Esophagus squamous epithelium (tissue), 5 donors: ENCODE measurements at regions not wholly inside any gene's neighbourhood (a gene's known extent, or its start where the extent isn't known, plus 50 kb on each side); places are given as distances from the start of the nearest gene placed in this dataset.
"Not testable (repeated sequence)": the region's sequence is repeated elsewhere in the genome, so short reads cannot be mapped to it uniquely, and the experiment has no call there.

Experiments
- DNase-seq: peaks from one replicate; lab custom pipeline; 2025; lab: John Stamatoyannopoulos, UW
- H3K27ac ChIP-seq, 4 donors: fragments of 200-600 bp; sonication (generic); one replicate each; pipeline ENCODE4 v1.5.1; 2016 to 2019; ENCODE audit warnings: mild to moderate bottlenecking in 1 of 4
- H3K27me3 ChIP-seq, 4 donors: fragments of 200-600 bp; sonication (generic); 1 replicate in 3 of 4; 2 replicates in 1 of 4; pipeline versions ENCODE4 v1.5.1 to v1.6.0; 2017 to 2021; ENCODE audit warnings: antibody characterized with exemption in 1 of 4
- H3K36me3 ChIP-seq, 3 donors: fragments of 200-600 bp; sonication (generic); one replicate each; pipeline ENCODE4 v1.5.1; 2016 to 2019
- H3K4me1 ChIP-seq, 3 donors: fragments of 200-600 bp; sonication (generic); one replicate each; pipeline ENCODE4 v1.5.1; 2017 to 2019
- H3K4me3 ChIP-seq, 4 donors: fragments of 200-600 bp; sonication (generic); 1 replicate in 3 of 4; 2 replicates in 1 of 4; pipeline ENCODE4 v1.5.1; 2016 to 2019; ENCODE audit warnings: mild to moderate bottlenecking in 2 of 4, moderate library complexity in 1 of 4
- H3K9me3 ChIP-seq, 3 donors: fragments of 200-600 bp; sonication (generic); one replicate each; pipeline ENCODE4 v1.5.1; 2016 to 2019
- CTCF ChIP-seq, 6 experiments: fragments of 450-650 bp in 4 of 6; fragments of 200-600 bp in 2 of 6; sonication (generic) in 2 of 6; IDR thresholded peaks; one replicate each; pipeline ENCODE4 v1.5.1; 2016 to 2019; ENCODE audit warnings: antibody characterized with exemption in 6 of 6, mild to moderate bottlenecking in 4 of 6, moderate library complexity in 4 of 6
- POLR2A ChIP-seq, 4 donors: fragments of 450-650 bp; IDR thresholded peaks; one replicate each; pipeline ENCODE4 v1.6.1; 2017; ENCODE audit warnings: antibody characterized with exemption in 4 of 4, mild to moderate bottlenecking in 4 of 4, moderate library complexity in 3 of 4
- WGBS, 2 donors: methylation state at CpG; one replicate each; pipeline ENCODE4 v1.1.5; 2018; 5-methylcytosine and 5-hydroxymethylcytosine counted together
- intact Hi-C: fragments of 100-400 bp; cut with DNase I; formaldehyde crosslinking; loops from one replicate; pipeline ENCODE4 v1.15.0; 2022
- donor health status: DM: yes; HTN: yes; CAD: no.

GRCh38 chr15:75114796-75115195 lies 86.9 kb upstream of the C15orf39 start:
- H3K4me3 ChIP-seq, result no peak overlapping the region
- no peak for TF ChIP-seq POLR2A (IDR thresholded peaks at IDR 0.05)
- no peak for TF ChIP-seq CTCF (IDR thresholded peaks at IDR 0.05)
- no peak for DNase-seq
- intact Hi-C loops, result no loop called here
- H3K4me1 ChIP-seq, result no peaks in the 10 kb centered on the region
- H3K27ac ChIP-seq, result no peak overlapping the region
- H3K36me3 ChIP-seq, result no peaks in the 10 kb centered on the region
- H3K27me3 ChIP-seq, result no peaks in the 10 kb centered on the region
- H3K9me3 ChIP-seq, result no peaks in the 10 kb centered on the region
- WGBS, 2 donors, result 90 to 96% methylated on average over 3 of the region's 3 CpGs

- H3K4me3 ChIP-seq, H3K36me3 ChIP-seq, H3K9me3 ChIP-seq, H3K27ac ChIP-seq, DNase-seq, H3K27me3 ChIP-seq, H3K4me1 ChIP-seq, intact Hi-C loops: not testable (repeated sequence)
- 83 to 94% methylated on average over 4 to 8 of the region's 8 CpGs for WGBS, 2 donors
Measured at GRCh38 chr15:75115411-75115913, 86.2 kb upstream of the C15orf39 start.

- H3K4me1 ChIP-seq, intact Hi-C loops, H3K27ac ChIP-seq, H3K36me3 ChIP-seq, H3K9me3 ChIP-seq, H3K27me3 ChIP-seq, DNase-seq, H3K4me3 ChIP-seq: not testable (repeated sequence)
- 76 to 94% methylated on average over 2 to 6 of the region's 31 CpGs for WGBS, 2 donors
Measured at GRCh38 chr15:75116143-75116542, 85.5 kb upstream of the C15orf39 start.

GRCh38 chr15:75117993-75118392 lies 83.7 kb upstream of the C15orf39 start:
- Histone ChIP-seq H3K4me3 (no peak overlapping the region), H3K36me3 (no peaks in the 10 kb centered on the region), H3K27ac (no peak overlapping the region), H3K27me3 (no peaks in the 10 kb centered on the region), H3K4me1 (no peaks in the 10 kb centered on the region), H3K9me3 (no peaks in the 10 kb centered on the region)
- DNase-seq, result no peak
- intact Hi-C loops, result no loop called here
- 91 to 94% methylated on average over 1 of the region's 1 CpG for WGBS, 2 donors
- TF ChIP-seq POLR2A (IDR thresholded peaks at IDR 0.05), result no peak

GRCh38 chr15:75119312-75119711 lies 82.4 kb upstream of the C15orf39 start:
- 94 to 95% methylated on average over 4 of the region's 4 CpGs for WGBS, 2 donors
- intact Hi-C loops, DNase-seq, H3K9me3 ChIP-seq, H3K27ac ChIP-seq, H3K4me1 ChIP-seq, H3K36me3 ChIP-seq, H3K4me3 ChIP-seq, H3K27me3 ChIP-seq: not testable (repeated sequence)

- no peaks in the 10 kb centered on the region for H3K36me3 ChIP-seq
- DNase-seq, result no peak
- intact Hi-C loops, result no loop called here
- H3K27ac ChIP-seq, result no peak overlapping the region
- no peaks in the 10 kb centered on the region for H3K27me3 ChIP-seq
- no peak overlapping the region for H3K4me3 ChIP-seq
- peaks cover 0 to 12% (median 0%) of the 10 kb centered on the region in 3 donors for H3K4me1 ChIP-seq
- TF ChIP-seq CTCF (IDR thresholded peaks at IDR 0.05) (no peak), POLR2A (IDR thresholded peaks at IDR 0.05) (no peak)
- H3K9me3 ChIP-seq, result no peaks in the 10 kb centered on the region
Measured at GRCh38 chr15:75121491-75121890, 80.2 kb upstream of the C15orf39 start.

- Histone ChIP-seq H3K36me3 (no peaks in the 10 kb centered on the region), H3K27me3 (no peaks in the 10 kb centered on the region), H3K4me3 (no peak overlapping the region), H3K9me3 (no peaks in the 10 kb centered on the region), H3K4me1 (peaks cover 0 to 12% (median 0%) of the 10 kb centered on the region in 3 donors), H3K27ac (no peak overlapping the region)
- DNase-seq, result no peak
- TF ChIP-seq CTCF (IDR thresholded peaks at IDR 0.05) (no peak), POLR2A (IDR thresholded peaks at IDR 0.05) (no peak)
- intact Hi-C loops, result no loop called here
- 65 to 71% methylated on average over 5 of the region's 5 CpGs for WGBS, 2 donors
Measured at GRCh38 chr15:75123395-75123794, 78.3 kb upstream of the C15orf39 start.

- H3K9me3 ChIP-seq, H3K27me3 ChIP-seq, intact Hi-C loops, H3K27ac ChIP-seq, H3K36me3 ChIP-seq, H3K4me3 ChIP-seq, DNase-seq: not testable (repeated sequence)
- 75 to 80% methylated on average over 2 to 3 of the region's 3 CpGs for WGBS, 2 donors
- peaks cover 0 to 12% (median 0%) of the 10 kb centered on the region in 3 donors for H3K4me1 ChIP-seq
Measured at GRCh38 chr15:75124278-75124677, 77.4 kb upstream of the C15orf39 start.
